C4-2B (cell line): ENCODE measurements at regions not wholly inside any gene's neighbourhood (a gene's known extent, or its start where the extent isn't known, plus 50 kb on each side); places are given as distances from the start of the nearest gene placed in this dataset.

Experiments used
- CTCF ChIP-seq: fragments of 450-650 bp; conservative IDR thresholded peaks from 2 replicates; pipeline ENCODE4 v1.5.1; 2017; ENCODE audit warnings: mild to moderate bottlenecking
- ZFX ChIP-seq: fragments of 450-650 bp; IDR thresholded peaks from 2 replicates; pipeline ENCODE4 v1.6.1; 2017

DNA sequence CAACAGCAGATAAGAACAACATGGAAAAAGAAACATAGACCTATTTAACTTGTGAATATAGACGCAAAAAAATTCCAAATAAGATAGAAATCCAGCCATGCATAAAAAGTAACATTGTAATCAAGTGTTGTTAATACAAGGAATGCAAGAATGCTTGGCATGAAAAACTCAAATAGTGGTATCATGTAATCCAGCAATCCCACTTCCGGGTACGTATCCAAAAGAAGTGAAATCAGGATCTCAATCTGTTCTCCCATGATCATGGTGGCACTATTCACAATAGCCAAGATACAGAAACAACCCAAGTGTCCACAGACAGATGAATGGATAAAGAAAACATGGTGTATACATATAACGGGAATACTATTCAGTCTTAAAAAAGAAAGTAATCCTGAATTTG lies 437.4 kb downstream of the ARHGEF28 start:
- no peak for TF ChIP-seq CTCF
- TF ChIP-seq ZFX = no peak
